ENCODE measurements at regions not wholly inside any gene's neighbourhood (a gene's known extent, or its start where the extent isn't known, plus 50 kb on each side); places are given as distances from the start of the nearest gene placed in this dataset.

DNA sequence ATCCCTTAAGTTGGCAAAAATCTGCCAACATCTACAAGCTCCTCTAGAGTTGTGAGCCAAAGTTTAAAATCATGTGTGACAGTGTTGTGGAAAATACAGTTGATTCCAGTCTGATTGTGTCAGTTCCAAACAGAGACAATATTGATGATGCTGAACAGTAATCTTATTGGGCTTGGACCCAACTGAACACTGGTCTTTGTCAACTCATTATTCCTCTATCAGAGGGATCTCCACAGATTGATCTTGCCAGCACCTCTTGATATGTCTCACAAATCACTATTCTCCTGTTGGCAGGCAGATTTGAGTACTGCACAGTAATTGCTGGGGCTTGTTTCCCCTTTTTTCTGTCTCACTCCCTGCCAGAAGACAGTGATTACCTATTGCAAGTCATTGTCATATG, 326.6 kb upstream of the DPH6 start:
- Histone ChIP-seq H3K27me3 (no peaks in the 10 kb centered on the region), H3K27ac (no peak overlapping the region), H3K4me1 (no peaks in the 10 kb centered on the region), H3K36me3 (no peaks in the 10 kb centered on the region), H3K4me3 (no peak overlapping the region), H3K9me3 (no peaks in the 10 kb centered on the region)
- DNase-seq, result no peak
- intact Hi-C loops (cut with DNase I; ENCODE audit: low total_unique reads), result no loop called here
- TF ChIP-seq POLR2A (IDR thresholded peaks at IDR 0.05), result no peak
- TF ChIP-seq, protein P1, sequence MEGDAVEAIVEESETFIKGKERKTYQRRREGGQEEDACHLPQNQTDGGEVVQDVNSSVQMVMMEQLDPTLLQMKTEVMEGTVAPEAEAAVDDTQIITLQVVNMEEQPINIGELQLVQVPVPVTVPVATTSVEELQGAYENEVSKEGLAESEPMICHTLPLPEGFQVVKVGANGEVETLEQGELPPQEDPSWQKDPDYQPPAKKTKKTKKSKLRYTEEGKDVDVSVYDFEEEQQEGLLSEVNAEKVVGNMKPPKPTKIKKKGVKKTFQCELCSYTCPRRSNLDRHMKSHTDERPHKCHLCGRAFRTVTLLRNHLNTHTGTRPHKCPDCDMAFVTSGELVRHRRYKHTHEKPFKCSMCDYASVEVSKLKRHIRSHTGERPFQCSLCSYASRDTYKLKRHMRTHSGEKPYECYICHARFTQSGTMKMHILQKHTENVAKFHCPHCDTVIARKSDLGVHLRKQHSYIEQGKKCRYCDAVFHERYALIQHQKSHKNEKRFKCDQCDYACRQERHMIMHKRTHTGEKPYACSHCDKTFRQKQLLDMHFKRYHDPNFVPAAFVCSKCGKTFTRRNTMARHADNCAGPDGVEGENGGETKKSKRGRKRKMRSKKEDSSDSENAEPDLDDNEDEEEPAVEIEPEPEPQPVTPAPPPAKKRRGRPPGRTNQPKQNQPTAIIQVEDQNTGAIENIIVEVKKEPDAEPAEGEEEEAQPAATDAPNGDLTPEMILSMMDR (IDR thresholded peaks at IDR 0.05), result no peak

GRCh38 chr15:35874260-35874905, 328.4 kb upstream of the DPH6 start:
- intact Hi-C loops (cut with DNase I; ENCODE audit: low total_unique reads), result no loop called here
- no peak overlapping the region for H3K4me3 ChIP-seq
- no peaks in the 10 kb centered on the region for H3K9me3 ChIP-seq
- H3K27ac ChIP-seq, result no peak overlapping the region
- no peaks in the 10 kb centered on the region for H3K36me3 ChIP-seq
- H3K4me1 ChIP-seq, result no peaks in the 10 kb centered on the region
- no peak for DNase-seq
- no peaks in the 10 kb centered on the region for H3K27me3 ChIP-seq
- no peak for TF ChIP-seq POLR2A (IDR thresholded peaks at IDR 0.05)
- TF ChIP-seq, protein P1 (IDR thresholded peaks at IDR 0.05), result no peak

GRCh38 chr15:35876762-35877161, 330.8 kb upstream of the DPH6 start:
- Histone ChIP-seq H3K4me3 (no peak overlapping the region), H3K36me3 (no peaks in the 10 kb centered on the region), H3K27me3 (no peaks in the 10 kb centered on the region), H3K4me1 (no peaks in the 10 kb centered on the region), H3K9me3 (no peaks in the 10 kb centered on the region), H3K27ac (no peak overlapping the region)
- TF ChIP-seq, protein P1 (IDR thresholded peaks at IDR 0.05), result no peak
- TF ChIP-seq POLR2A (IDR thresholded peaks at IDR 0.05), result no peak
- no peak for DNase-seq
- intact Hi-C loops (cut with DNase I; ENCODE audit: low total_unique reads), result no loop called here

- no peak for TF ChIP-seq POLR2A (IDR thresholded peaks at IDR 0.05)
- TF ChIP-seq, protein P1 (IDR thresholded peaks at IDR 0.05), result no peak
- no peak overlapping the region for H3K27ac ChIP-seq
- H3K4me3 ChIP-seq, result no peak overlapping the region
- H3K27me3 ChIP-seq, result no peaks in the 10 kb centered on the region
- H3K9me3 ChIP-seq, result no peaks in the 10 kb centered on the region
- DNase-seq, result no peak
- H3K4me1 ChIP-seq, result no peaks in the 10 kb centered on the region
- no peaks in the 10 kb centered on the region for H3K36me3 ChIP-seq
- intact Hi-C loops (cut with DNase I; ENCODE audit: low total_unique reads), result no loop called here
Measured at GRCh38 chr15:35880896-35881295, 334.9 kb upstream of the DPH6 start.

DNA sequence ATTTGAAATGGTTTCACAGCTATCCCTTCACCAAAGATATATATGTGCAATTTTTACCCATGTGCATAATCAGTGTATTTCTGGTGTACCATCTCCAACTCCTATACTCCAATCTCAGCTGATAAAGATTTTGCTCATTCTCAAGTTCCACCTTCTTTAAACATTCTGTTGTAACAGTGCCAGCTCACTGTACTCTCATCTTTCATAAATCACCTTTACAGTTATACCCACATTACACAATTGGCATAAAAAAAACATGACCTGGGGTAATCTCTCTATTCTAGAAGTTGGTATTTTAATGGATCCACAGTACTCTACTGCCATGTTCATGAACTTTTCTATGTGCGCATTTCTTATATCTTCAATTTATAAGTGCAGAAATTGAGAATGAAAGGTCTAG, 339.9 kb upstream of the DPH6 start:
- Histone ChIP-seq H3K27me3 (no peaks in the 10 kb centered on the region), H3K4me1 (no peaks in the 10 kb centered on the region), H3K4me3 (no peak overlapping the region), H3K9me3 (no peaks in the 10 kb centered on the region), H3K27ac (no peak overlapping the region), H3K36me3 (no peaks in the 10 kb centered on the region)
- no peak for DNase-seq
- no peak for TF ChIP-seq POLR2A (IDR thresholded peaks at IDR 0.05)
- TF ChIP-seq, protein P1 (IDR thresholded peaks at IDR 0.05), result no peak
- intact Hi-C loops (cut with DNase I; ENCODE audit: low total_unique reads), result no loop called here
